ENCODE measurements at regions not wholly inside any gene's neighbourhood (a gene's known extent, or its start where the extent isn't known, plus 50 kb on each side); places are given as distances from the start of the nearest gene placed in this dataset.
"Not testable (repeated sequence)": the region's sequence is repeated elsewhere in the genome, so short reads cannot be mapped to it uniquely, and the experiment has no call there.

DNA sequence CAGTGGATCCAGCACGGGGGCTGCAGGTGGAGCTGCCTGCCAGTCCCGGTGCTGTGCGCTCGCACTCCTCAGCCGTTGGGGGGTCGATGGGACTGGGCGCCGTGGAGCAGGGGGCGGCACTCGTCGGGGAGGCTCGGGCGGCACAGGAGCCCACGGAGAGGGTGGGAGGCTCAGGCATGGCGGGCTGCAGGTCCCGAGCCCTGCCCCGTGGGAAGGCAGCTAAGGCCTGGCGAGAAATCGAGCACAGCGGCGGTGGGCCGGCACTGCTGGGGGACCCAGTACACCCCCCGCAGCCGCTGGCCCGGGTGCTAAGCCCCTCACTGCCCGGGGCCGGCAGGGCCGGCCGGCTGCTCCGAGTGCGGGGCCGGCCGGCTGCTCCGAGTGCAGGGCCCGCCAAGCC lies 52.3 kb upstream of the MARK1 start:
- not testable (repeated sequence) for DNase-seq

DNA sequence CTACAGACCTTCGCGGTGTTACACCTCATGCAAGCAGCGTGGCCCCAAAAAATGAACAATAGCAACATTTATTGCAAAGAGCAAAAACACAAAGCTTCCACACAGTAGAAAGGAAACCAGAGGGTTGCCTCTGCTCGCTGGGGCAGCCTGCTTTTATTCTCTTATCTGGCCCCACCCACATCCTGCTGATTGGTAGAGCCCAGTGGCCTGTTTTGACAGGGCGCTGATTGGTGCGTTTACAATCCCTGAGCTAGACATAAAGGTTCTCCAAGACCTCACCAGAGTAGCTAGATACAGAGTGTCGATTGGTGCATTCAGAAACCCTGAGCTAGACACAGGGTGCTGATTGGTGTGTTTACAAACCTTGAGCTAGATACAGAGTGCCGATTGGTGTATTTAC lies 52.8 kb upstream of the MARK1 start:
- DNase-seq = not testable (repeated sequence)

DNA sequence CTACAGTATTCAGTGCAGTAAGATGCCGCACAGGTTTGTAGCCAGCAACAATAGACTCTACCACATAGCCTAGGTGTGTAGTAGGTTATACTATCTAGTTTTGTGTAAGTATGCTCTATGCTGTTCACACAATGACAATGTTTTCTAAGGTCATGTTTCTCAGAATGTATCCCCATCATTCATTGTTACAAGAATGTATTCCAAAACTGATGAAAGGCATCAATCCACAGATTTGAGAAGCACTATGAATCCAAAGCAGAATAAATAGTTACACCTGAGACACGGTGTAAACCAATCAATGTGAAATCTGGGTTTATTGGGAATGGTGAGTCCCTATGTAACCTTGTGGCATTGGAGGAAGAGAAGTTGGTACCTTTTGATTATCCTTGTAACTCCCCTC lies 54.5 kb upstream of the MARK1 start:
- DNase-seq = no peak

DNA sequence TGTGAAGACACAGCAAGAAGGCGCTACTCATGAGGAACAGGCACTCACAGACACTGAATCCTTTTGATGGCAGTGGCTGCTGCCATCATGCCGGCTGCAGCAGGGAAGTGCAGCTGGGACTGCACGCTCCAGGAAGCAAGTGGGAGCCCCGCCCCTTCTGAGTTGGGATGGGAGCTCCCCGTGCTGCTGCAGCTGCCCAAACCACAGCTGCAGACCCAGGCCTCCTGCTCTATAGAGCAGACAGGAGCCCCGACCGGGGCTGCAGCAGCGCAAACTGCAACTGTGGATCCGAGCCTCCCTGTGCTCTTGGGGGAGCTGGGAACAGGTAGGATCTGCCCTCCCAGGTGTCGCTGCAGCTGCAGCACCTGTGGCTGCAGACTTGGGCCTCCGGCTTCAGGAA lies 65.2 kb upstream of the MARK1 start:
- DNase-seq = no peak

DNA sequence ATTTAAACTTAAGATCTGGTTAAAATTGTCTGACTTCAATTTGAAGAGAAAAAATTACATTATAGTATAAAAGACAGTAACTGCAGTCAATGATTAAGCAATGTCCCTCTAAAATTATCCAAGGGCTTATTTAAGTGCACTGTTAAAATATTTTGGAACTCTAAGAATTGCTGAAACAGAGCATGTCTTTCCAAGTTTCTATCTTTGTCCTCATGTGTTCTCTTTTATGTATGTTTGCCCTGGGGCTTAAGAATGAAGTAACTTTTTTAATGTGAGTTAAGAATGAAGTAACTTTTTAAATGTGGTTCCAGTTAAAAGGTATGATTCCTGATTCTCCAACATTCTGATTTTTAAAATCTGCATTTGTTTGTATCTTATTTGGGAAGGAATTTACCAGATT lies 69.0 kb upstream of the MARK1 start:
- DNase-seq = no peak

DNA sequence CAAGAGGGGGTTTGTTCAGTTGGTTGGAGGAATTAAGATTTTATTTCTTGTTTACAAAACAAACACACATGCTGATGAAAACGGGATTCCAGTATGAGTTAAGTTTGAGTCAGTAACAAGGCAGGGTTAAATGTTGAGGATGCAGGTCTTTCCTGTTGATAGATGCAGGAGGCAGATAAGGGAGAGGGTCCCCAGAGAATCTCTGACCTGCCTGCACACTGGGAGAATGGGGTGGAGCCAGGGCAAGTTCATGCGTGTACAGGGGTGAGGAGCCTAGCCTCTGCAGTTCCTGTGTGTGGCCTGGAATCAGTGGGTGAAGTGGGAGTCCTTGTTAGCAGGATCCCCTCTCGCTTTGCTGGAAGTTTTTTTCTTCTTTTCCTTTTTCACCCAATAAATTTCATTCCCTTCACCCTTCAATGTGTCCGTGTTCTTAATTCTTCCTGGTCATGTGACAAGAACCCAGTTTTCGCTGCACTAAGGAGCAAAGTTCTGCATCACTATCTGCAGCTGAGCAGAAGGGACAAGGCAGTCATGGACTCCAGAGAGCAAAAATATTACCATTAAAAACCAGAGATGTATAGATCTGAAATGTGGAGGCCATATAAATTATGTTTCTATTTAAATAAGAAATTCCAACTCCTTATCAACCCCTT lies 69.9 kb upstream of the MARK1 start:
- no peak for DNase-seq

DNA sequence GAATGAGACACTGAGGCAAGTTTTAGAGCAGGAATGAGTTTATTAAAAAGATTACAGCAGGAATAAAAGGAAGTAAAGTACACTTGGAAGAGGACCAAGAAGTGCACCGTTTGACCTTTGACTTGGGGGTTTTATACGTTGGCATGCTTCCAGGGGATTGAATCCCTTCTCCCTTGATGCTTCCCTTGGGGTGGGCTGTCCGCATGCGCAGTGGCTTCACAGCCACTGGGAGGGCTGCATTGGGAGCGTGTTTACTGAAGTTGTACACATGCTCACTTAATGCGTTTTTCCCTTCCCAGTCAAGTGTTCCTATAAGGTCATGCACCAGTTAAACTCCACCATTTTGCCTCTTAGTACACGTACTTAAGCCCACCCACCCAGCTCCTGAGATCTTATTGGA lies 72.4 kb upstream of the MARK1 start:
- no peak for DNase-seq

DNA sequence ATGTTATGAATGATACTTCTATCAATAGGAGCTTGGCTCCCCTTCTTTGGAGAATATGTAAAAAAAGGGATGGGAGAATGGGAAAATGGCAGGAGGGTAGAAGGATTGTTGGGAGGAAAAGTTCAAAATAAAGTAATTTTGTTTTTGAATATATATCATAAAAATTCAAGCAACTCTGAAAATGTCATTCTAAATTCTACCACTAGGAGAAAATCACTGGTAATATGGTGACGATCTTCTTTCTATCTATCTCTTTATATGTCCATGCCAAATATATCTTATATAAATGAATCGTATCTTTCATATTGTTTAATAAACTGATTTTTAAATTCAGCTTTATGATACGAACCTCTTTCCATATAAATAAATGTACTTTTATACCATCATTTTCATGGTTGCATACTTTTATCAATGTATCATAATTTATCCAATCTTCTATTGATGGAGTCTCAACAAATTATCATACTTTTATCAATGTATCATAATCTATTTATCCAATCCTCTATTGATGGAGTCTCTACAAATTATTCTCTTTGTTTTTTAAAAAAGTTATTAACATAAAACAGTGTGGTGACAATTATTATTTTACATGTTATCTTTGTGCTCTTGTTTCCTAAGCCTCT lies 73.7 kb upstream of the MARK1 start:
- no peak for DNase-seq

DNA sequence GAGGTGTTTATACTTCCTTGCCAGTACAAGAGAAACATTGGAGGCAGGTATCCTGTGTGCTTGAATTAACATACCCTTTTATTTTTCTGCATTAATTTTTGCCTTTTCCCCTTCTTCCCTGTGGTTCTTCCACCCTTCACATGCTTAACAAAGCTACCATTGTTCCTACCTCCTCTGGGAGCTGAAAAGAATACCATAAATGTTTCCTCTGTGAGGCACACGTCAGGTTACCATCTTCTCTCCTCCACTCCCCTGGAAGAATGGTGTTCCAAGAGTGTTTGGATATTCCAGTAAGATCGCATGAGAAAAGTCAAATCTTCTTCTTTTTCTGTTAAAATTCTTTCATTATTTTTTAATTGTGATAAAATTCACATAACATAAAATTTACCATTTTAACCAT lies 74.6 kb upstream of the MARK1 start:
- no peak for DNase-seq

DNA sequence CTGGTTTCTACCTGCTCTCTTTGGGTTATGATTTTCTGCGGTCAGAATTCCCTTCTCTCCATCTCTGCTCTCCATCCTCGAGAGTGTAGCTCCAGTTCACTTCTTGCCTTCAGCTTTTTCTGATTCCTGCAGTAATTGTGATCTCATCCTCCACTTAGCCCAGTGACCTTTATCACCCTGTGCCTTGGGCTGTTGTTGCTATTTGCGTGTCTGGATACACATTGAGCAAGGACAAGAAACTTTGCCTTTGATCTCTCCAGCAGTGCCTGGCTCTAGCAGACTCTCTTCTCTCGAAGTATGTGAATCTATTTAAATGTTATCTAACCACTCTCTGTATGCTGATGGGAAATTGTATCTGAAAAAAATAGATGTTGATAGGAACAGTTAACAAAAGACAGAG lies 76.4 kb upstream of the MARK1 start:
- no peak for DNase-seq

DNA sequence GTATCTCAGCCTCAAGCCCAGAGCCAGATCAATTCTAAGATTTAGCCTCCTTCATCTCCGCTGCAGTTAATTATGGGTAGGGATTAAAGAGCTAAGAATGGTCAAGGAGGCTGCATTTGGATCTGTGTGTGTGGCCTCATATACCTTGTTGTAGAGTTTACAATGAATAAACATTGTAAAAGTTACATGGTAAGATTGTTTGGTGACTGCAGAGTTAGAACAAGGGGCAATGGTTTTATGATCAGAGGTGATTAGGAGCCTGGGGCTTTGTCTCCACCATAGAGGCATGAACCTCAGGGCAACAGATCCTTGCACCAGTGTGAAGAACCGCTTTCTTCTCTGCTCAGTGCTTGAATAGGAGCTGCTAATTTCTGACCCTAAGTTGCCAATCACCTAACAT lies 77.0 kb upstream of the MARK1 start:
- no peak for DNase-seq

DNA sequence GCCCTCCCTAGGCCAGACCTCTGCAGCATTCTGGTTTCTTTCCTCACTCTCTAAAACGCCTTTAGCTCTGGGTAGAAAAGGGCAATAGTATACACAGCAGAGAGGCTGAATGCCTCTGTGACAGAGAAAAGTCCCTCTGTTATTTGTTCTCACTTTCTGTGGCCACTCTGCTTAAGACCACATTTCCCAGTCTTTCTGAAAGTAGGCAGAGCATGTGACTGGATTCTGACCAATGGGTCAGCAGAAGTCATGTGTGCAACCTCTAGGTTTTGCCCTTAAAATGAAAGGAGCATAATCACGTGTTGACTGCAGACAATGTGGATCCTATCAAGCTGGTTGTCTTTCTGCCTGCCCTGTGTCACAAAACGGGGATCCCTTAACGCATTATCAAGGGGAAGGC lies 79.7 kb upstream of the MARK1 start:
- no peak for DNase-seq

DNA sequence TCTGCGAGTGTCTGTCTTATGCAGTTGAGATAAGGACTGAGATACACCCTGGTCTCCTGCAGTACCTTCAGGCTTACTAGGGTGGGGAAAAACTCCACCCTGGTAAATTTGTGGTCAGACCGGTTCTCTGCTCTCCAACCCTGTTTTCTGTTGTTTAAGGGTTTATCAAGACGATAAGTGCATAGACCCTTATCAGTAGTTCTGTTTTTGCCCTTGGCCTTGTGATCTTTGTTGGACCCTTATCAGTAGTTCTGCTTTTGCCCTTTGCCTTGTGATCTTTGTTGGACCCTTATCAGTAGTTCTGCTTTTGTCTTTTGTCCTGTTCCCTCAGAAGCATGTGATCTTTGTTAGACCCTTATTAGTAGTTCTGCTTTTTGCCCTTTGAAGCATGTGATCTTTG lies 83.3 kb upstream of the MARK1 start:
- DNase-seq = not testable (repeated sequence)

DNA sequence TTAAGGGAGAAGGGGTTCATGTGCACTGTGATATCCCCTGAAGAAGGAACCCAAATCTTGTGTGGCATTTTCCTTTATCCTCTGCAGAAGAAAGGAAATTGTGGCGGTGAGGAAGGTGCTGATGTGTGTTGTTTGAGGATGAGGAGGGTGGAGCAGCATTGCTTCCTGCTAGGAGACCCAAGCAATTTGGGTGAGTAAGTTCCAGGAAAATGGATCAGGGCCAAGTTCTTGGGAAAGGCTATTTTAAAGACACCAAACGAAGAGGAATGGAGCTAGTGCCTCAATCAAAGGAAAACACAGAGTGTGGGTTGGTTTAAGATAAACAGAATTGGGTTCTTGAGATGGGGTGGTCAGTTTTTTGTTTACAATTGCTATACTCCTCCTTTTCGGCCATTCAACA lies 86.7 kb upstream of the MARK1 start:
- DNase-seq = no peak

DNA sequence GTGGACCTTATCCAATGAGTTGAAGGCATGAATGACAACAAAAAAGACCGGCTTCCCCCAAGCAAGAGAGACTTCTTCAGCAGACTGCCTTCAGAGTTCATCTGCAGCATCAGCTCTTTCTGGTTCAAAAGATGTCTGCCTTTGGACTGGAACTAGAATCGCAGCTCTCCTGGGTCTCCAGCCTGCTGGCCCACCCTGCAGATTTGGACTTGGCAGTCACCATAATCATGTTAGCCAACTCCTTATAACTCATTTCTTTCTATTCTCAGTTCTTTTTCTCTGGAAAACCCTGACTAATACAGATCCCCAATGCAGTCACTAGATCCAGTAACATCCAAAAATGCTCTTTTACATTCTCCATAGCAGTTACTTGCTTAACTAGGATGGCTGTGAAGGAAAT lies 89.2 kb upstream of the MARK1 start:
- DNase-seq = no peak

DNA sequence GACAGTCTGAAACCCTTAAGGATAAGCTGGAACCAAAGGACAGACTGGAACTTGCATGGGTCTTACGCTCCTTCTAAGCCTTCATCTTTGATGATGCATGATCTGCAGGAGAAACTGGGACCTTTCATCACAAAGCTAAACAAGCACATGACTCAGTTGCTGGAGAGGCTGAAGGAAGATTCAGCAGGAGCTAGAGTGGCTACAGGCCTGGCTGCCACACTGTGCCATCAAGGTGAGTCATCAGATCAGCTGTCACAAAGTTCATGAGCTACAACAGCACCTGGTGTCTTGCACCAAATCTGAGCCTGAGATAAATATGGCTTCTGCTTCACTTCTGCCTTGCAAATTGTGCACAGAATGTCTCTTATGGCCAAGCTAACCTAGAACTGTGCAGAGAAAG lies 95.5 kb upstream of the MARK1 start:
- DNase-seq = no peak

DNA sequence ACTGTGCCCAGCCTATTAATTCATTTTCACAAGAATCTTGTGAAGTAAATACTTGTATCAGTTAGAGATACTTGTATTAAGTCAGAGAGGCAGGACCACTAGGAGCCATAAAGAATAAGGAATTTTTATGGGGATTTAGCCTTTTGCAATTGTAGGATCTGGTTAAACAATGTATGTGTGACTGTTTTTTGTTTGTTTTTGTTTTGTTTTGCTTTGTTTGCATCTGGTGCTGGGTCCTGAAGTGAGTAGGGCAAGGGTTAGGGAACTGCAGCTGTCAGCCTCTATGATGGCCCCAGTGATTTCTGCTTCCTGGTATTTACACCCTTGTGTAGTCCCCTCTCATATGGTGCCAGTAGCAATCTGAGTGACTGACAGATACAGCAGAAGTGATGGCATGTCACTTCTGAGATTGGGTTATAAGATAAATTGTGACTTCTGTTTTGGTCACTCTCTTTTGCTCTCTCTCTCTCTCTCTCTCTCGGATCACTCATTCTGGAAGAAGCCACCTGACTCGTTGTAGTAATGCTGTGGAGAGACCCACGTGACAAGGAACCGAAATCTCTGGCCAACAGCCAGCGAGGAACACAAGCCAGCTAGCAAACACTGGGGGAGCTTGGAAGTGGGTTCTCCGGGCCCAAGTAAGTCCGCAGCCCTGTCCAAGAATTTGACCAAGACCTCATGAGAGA lies 96.2 kb upstream of the MARK1 start:
- DNase-seq = no peak

DNA sequence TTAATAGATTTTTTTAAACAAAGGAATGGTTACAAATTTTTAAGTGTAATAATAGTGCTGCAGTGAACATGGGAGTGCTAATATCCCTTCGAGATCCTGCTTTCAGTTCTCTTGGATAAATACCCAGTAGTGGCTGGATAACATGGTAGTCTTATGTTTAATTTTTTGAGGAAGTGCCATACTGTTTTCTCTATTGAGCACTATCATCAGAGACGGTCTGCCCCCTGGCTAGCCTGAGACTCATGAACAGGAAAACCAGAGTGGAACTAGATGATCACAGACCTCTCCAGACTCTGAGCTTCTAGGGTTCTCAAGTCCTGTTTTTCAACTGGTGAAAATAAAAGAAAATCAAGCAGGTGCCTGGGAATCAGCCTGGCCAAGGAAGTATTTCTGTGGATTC lies 97.3 kb upstream of the MARK1 start:
- DNase-seq = no peak

DNA sequence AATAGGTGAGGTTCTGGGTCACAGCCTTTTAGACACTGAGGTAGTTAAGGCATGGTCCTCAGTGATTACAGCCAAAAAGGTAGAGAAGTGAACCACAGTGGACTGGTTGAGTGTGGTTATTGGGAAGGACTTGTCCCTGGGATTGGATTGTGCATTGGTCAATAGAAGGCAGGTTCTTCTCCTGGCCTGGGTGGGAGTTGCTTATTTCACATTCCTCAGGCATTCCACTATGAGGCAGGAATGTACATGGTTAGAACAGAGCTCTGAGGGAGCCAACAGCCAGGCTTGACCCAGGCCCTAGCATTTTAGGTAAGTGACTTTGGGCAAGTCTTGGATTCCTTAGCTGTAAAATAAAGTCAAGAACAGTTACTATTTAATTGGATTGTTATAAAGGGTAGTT lies 97.9 kb upstream of the MARK1 start:
- no peak for DNase-seq

DNA sequence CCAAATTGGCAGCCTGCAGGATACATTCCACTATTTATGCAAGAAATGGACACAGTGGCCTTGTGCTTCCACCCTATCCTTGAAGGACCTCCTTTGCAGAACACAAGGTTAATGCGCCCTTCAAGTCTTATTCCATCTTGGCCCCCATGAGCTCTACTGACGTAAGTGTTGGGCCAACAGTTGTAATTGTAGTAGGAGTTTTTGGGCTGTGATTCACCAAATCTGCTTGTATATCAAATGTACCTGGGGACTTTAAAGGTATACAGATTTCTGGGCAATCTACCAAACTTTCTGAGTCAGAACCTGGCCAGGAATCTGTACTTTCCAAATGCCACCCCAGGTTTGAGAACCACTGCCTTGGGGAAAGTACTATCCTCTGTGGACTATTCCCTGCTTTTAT lies 100.9 kb upstream of the MARK1 start:
- no peak for DNase-seq

DNA sequence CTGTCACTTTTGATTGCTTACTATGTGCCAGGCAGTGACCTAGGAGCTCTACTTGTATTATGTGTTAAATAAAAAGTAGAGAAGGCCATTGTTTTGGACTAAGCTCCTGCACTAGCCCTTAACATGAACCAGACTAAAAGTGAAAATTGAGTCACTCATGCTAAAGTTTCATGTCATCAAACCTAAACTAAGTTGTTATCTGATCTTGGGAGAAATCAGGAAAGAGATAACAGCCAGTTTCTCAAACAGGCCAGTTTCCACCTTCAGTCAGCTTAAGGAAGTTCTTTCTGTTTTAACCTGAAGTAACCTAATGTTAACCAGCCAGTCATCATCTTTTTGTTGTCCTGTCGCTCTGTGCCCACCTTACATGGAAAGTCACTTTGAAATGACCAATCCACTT lies 102.1 kb upstream of the MARK1 start:
- DNase-seq = peak; percentile 21

DNA sequence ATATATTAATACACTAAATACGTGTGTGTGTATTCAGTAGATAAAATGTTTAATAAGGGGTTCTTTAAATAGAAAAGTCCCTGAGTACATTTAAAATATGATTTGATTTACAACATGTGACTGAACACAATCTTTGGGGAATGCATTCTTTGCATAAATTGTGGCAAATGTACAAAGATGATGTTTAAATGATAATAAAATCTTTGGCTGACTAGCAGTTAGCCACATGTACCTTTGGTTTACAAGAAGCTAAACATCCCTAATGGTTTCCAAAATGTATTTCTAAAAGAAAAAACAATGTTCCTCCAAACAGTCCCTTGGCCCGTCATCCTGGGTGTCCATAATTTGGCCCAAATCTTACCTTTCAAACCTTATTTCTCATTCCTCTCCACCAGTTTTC lies 106.4 kb upstream of the MARK1 start:
- no peak for DNase-seq

DNA sequence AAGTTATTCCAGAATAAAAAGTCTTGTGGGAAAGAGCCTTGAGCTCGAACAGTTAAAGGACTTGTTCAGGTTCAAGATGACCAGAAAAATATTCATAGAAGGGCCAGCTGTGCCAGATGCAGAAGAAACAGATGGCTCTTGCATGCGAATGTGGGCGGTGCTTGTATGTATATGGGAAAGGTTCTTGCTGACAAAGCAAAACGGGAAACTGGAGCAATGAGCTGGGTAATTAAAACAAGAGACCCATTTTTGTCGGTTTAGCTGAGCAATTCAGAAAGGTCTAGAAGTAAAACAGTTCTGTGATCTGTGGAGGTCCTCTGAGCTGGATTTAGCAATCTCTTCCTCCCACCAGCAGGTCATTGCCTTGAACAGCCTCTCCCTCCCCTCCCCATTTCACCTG lies 107.2 kb upstream of the MARK1 start:
- no peak for DNase-seq

DNA sequence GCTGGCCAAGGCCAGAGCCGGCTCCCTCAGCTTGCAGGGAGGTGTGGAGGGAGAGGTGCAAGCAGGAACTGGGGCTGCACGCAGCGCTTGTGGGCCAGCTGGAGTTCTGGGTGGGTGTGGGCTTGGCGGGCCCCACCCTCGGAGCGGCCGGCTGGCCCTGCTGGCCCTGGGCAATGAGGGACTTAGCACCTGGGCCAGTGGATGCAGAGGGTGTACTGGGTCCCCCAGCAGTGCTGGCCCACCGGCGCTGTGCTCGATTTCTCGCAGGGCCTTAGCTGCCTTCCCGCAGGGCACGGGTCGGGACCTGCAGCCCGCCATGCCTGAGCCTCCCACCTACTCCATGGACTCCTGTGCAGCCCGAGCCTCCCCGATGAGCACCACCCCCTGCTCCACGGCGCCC lies 115.6 kb upstream of the MARK1 start:
- not testable (repeated sequence) for DNase-seq

DNA sequence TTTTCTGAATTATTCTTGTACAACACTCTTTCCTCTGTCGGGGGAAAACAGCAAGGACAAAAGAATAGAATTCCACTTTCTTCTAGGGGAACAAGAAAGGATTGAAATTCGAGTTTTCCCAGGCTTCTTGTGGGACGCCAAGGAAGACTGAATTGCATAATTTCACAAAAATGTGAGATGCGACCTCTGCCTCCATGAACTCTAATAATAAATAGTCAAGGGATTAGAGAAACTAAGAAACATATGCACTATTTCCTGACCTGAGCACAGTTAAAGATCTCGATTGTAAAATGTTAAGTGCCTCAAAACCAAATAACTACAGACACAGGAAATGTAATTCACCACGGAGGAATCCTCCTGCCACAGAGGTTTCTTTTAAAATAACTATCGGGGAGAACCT lies 117.3 kb upstream of the MARK1 start:
- DNase-seq = no peak
